A549 (cell line): ENCODE measurements at regions not wholly inside any gene's neighbourhood (a gene's known extent, or its start where the extent isn't known, plus 50 kb on each side); places are given as distances from the start of the nearest gene placed in this dataset.

Experiments used
- CHD4 ChIP-seq: fragments of 200-600 bp; sonication (generic); IDR thresholded peaks from 2 replicates; pipeline ENCODE4 v1.6.1; 2016; ENCODE audit warnings: antibody characterized with exemption, mild to moderate bottlenecking, borderline replicate concordance
- GATA3 ChIP-seq: IDR thresholded peaks from 2 replicates; pipeline ENCODE4 v1.6.1; 2012; ENCODE audit warnings: borderline replicate concordance
- JUN ChIP-seq, 2 experiments: fragments of >200 bp; sonication (Bioruptor Twin); formaldehyde crosslinking; IDR thresholded peaks; 2 replicates in 1 of 2; 3 replicates in 1 of 2; pipeline ENCODE4 v1.6.1; 2016 to 2017
- MAZ ChIP-seq: fragments of 150-350 bp; IDR thresholded peaks from 2 replicates; pipeline ENCODE4 v1.6.1; 2014; ENCODE audit warnings: antibody characterized with exemption, low read depth, low read length, borderline replicate concordance
- RFX5 ChIP-seq: fragments of 450-650 bp; IDR thresholded peaks from 2 replicates; pipeline ENCODE4 v1.7.1; 2014; ENCODE audit warnings: antibody characterized with exemption, mild to moderate bottlenecking, moderate library complexity
- USF2 ChIP-seq: fragments of 450-650 bp; IDR thresholded peaks from 2 replicates; pipeline ENCODE4 v1.6.1; 2014; ENCODE audit warnings: antibody characterized with exemption
- TF ChIP-seq, protein P1 (sequence below): fragments of 200-600 bp; sonication (generic); IDR thresholded peaks from 2 replicates; pipeline ENCODE4 v1.6.1; 2016; ENCODE audit warnings: antibody characterized with exemption, mild to moderate bottlenecking, moderate library complexity
- TF ChIP-seq, protein P2 (sequence below): fragments of >200 bp; sonication (Bioruptor Twin); formaldehyde crosslinking; IDR thresholded peaks from 3 replicates; pipeline ENCODE4 v1.5.1; 2016

DNA sequence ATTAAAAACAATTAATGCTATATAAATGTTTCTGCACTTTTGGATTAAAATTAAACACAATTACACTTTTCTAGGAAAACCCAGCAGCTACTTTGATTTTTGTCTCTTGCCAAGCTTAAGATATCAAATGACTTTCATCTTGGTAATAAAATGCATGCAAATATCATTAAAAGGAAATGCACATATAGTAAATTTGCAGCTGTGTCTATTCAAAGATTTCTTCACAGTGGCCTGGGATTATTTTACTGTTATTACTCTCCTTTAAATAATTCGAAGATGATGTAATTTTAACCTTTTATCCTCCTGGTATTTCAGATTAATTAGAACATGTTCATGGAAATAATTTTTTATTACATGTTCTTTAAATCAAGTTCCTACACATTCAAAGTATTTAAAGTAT lies 529.5 kb upstream of the RGMB start:
- TF ChIP-seq GATA3 (no peak), CHD4 (no peak), RFX5 (no peak), MAZ (no peak), USF2 (no peak), JUN (IDR thresholded peaks at IDR 0.05) (no peak)
- TF ChIP-seq, protein P1, sequence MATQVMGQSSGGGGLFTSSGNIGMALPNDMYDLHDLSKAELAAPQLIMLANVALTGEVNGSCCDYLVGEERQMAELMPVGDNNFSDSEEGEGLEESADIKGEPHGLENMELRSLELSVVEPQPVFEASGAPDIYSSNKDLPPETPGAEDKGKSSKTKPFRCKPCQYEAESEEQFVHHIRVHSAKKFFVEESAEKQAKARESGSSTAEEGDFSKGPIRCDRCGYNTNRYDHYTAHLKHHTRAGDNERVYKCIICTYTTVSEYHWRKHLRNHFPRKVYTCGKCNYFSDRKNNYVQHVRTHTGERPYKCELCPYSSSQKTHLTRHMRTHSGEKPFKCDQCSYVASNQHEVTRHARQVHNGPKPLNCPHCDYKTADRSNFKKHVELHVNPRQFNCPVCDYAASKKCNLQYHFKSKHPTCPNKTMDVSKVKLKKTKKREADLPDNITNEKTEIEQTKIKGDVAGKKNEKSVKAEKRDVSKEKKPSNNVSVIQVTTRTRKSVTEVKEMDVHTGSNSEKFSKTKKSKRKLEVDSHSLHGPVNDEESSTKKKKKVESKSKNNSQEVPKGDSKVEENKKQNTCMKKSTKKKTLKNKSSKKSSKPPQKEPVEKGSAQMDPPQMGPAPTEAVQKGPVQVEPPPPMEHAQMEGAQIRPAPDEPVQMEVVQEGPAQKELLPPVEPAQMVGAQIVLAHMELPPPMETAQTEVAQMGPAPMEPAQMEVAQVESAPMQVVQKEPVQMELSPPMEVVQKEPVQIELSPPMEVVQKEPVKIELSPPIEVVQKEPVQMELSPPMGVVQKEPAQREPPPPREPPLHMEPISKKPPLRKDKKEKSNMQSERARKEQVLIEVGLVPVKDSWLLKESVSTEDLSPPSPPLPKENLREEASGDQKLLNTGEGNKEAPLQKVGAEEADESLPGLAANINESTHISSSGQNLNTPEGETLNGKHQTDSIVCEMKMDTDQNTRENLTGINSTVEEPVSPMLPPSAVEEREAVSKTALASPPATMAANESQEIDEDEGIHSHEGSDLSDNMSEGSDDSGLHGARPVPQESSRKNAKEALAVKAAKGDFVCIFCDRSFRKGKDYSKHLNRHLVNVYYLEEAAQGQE: no peak
- TF ChIP-seq, protein P2, sequence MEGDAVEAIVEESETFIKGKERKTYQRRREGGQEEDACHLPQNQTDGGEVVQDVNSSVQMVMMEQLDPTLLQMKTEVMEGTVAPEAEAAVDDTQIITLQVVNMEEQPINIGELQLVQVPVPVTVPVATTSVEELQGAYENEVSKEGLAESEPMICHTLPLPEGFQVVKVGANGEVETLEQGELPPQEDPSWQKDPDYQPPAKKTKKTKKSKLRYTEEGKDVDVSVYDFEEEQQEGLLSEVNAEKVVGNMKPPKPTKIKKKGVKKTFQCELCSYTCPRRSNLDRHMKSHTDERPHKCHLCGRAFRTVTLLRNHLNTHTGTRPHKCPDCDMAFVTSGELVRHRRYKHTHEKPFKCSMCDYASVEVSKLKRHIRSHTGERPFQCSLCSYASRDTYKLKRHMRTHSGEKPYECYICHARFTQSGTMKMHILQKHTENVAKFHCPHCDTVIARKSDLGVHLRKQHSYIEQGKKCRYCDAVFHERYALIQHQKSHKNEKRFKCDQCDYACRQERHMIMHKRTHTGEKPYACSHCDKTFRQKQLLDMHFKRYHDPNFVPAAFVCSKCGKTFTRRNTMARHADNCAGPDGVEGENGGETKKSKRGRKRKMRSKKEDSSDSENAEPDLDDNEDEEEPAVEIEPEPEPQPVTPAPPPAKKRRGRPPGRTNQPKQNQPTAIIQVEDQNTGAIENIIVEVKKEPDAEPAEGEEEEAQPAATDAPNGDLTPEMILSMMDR: no peak
